ENCODE measurements at regions not wholly inside any gene's neighbourhood (a gene's known extent, or its start where the extent isn't known, plus 50 kb on each side); places are given as distances from the start of the nearest gene placed in this dataset.

DNA sequence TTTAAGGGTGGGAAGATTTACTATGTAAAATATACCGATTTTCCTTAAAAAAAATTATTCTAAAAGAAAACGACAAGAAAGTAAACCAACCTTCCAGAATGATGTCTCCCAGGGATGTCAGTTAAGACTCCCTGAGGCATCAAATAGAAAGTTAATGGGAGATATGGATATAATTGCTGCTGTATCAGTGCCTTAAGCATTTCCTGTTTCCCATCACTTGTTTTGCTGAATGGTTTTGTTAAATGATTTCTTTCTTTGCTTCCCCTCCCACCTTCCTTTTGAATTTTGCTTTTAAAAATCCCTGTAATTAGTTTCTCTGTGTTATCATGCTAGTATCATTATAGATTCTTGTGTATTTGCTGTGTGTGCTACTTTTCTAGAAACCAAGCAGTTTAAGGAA, 154.3 kb upstream of the CWC22 start:
- BruUV-seq (replicated peaks) = no TSS peak
- CTCF ChIA-PET = no interaction called here

DNA sequence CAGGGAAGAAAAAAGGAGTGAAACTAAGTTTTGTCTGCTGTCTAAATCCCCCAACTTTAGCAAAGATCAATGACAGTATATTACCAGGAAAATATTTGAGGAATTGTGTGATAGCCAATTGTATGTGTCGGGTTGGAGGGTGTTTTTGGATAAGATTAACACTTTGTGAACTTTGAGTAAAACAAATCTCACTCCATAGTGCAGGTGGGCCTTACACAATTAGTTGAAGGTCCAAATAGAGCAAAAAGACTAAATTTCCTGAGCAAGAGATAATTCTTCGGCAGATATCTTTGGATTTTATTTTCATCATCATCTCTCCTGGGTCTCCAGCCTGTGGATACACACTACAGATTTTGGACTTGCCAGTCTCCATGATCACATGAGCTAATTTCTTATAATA, 152.8 kb upstream of the CWC22 start:
- POLR2A ChIA-PET = no interaction called here
- DNase-seq (ENCODE audit: low read depth, low spot score) (no peak), ATAC-seq (no peak)
- Histone ChIP-seq H3K9me3 (ENCODE audit: control insufficient read depth, insufficient read depth, low read depth, low read length) (no peaks in the 10 kb centered on the region), H3K36me3 (ENCODE audit: control insufficient read depth, insufficient read depth, low read length) (no peaks in the 10 kb centered on the region), H3K4me3 (ENCODE audit: low read depth in 2 of 2, low read length in 2 of 2) (no peak overlapping the region), H3K27me3 (ENCODE audit: control insufficient read depth, insufficient read depth, low read length) (no peaks in the 10 kb centered on the region), H3K27ac (ENCODE audit: low read length) (no peak overlapping the region), H3K4me1 (ENCODE audit: control insufficient read depth, insufficient read depth, low read length) (no peaks in the 10 kb centered on the region)
- BruUV-seq (replicated peaks) = no TSS peak
- TF ChIP-seq, protein P1, sequence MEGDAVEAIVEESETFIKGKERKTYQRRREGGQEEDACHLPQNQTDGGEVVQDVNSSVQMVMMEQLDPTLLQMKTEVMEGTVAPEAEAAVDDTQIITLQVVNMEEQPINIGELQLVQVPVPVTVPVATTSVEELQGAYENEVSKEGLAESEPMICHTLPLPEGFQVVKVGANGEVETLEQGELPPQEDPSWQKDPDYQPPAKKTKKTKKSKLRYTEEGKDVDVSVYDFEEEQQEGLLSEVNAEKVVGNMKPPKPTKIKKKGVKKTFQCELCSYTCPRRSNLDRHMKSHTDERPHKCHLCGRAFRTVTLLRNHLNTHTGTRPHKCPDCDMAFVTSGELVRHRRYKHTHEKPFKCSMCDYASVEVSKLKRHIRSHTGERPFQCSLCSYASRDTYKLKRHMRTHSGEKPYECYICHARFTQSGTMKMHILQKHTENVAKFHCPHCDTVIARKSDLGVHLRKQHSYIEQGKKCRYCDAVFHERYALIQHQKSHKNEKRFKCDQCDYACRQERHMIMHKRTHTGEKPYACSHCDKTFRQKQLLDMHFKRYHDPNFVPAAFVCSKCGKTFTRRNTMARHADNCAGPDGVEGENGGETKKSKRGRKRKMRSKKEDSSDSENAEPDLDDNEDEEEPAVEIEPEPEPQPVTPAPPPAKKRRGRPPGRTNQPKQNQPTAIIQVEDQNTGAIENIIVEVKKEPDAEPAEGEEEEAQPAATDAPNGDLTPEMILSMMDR (IDR thresholded peaks at IDR 0.05) = no peak
- TF ChIP-seq TCF7L2 (IDR thresholded peaks at IDR 0.05; ENCODE audit: low read depth, low read length) = no peak
- TF ChIP-seq, protein P2, sequence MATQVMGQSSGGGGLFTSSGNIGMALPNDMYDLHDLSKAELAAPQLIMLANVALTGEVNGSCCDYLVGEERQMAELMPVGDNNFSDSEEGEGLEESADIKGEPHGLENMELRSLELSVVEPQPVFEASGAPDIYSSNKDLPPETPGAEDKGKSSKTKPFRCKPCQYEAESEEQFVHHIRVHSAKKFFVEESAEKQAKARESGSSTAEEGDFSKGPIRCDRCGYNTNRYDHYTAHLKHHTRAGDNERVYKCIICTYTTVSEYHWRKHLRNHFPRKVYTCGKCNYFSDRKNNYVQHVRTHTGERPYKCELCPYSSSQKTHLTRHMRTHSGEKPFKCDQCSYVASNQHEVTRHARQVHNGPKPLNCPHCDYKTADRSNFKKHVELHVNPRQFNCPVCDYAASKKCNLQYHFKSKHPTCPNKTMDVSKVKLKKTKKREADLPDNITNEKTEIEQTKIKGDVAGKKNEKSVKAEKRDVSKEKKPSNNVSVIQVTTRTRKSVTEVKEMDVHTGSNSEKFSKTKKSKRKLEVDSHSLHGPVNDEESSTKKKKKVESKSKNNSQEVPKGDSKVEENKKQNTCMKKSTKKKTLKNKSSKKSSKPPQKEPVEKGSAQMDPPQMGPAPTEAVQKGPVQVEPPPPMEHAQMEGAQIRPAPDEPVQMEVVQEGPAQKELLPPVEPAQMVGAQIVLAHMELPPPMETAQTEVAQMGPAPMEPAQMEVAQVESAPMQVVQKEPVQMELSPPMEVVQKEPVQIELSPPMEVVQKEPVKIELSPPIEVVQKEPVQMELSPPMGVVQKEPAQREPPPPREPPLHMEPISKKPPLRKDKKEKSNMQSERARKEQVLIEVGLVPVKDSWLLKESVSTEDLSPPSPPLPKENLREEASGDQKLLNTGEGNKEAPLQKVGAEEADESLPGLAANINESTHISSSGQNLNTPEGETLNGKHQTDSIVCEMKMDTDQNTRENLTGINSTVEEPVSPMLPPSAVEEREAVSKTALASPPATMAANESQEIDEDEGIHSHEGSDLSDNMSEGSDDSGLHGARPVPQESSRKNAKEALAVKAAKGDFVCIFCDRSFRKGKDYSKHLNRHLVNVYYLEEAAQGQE (IDR thresholded peaks at IDR 0.05; ENCODE audit: insufficient read depth in 1 of 2, low read depth in 2 of 2, low read length in 1 of 2) = no peak
- TF ChIP-seq POLR2AphosphoS5 (IDR thresholded peaks at IDR 0.05; ENCODE audit: low read depth, low read length) = no peak
- TF ChIP-seq SIN3A (IDR thresholded peaks at IDR 0.05; ENCODE audit: borderline replicate concordance, insufficient read depth, low read depth, low read length) = no peak
- in situ Hi-C loops (cut with HindIII; ENCODE audit: low pct_unique_long_range_greater_than_20kb, low sequenced_read_pairs) (no loop called here), intact Hi-C loops (cut with micrococcal nuclease; ENCODE audit: unreplicated experiment) (no loop called here)
- CTCF ChIA-PET = no interaction called here

More for the DNA sequence above, 154.3 kb upstream of the CWC22 start:
- POLR2A ChIA-PET = no interaction called here
- H3K4me1 ChIP-seq (ENCODE audit: control insufficient read depth, insufficient read depth, low read length) = no peaks in the 10 kb centered on the region
- DNase-seq (ENCODE audit: low read depth, low spot score) (no peak), ATAC-seq (no peak)
- no peaks in the 10 kb centered on the region for H3K36me3 ChIP-seq (ENCODE audit: control insufficient read depth, insufficient read depth, low read length)
- TF ChIP-seq, protein P1 (IDR thresholded peaks at IDR 0.05) = no peak
- TF ChIP-seq, protein P2 (IDR thresholded peaks at IDR 0.05; ENCODE audit: insufficient read depth in 1 of 2, low read depth in 2 of 2, low read length in 1 of 2) = no peak
- TF ChIP-seq SIN3A (IDR thresholded peaks at IDR 0.05; ENCODE audit: borderline replicate concordance, insufficient read depth, low read depth, low read length) (no peak), POLR2AphosphoS5 (IDR thresholded peaks at IDR 0.05; ENCODE audit: low read depth, low read length) (no peak), TCF7L2 (IDR thresholded peaks at IDR 0.05; ENCODE audit: low read depth, low read length) (no peak)
- H3K27ac ChIP-seq (ENCODE audit: low read length) = no peak overlapping the region
- no peak overlapping the region for H3K4me3 ChIP-seq (ENCODE audit: low read depth in 2 of 2, low read length in 2 of 2)
- no peaks in the 10 kb centered on the region; the same call in 1 of the 2 replicates for H3K9me3 ChIP-seq (ENCODE audit: control insufficient read depth, insufficient read depth, low read depth, low read length)
- no peaks in the 10 kb centered on the region for H3K27me3 ChIP-seq (ENCODE audit: control insufficient read depth, insufficient read depth, low read length)
- intact Hi-C loops (cut with micrococcal nuclease; ENCODE audit: unreplicated experiment) (no loop called here), in situ Hi-C loops (cut with HindIII; ENCODE audit: low pct_unique_long_range_greater_than_20kb, low sequenced_read_pairs) (no loop called here)
